GM19395 (cell line): ENCODE measurements at regions not wholly inside any gene's neighbourhood (a gene's known extent, or its start where the extent isn't known, plus 50 kb on each side); places are given as distances from the start of the nearest gene placed in this dataset.
A peak's percentile ranks its signal among the peaks of the same experiment; 100 is the strongest.

ENCODE experiments used
- ATAC-seq: cut with Tn5 transposase; IDR thresholded peaks from one replicate; pipeline ENCODE4 v1.9.1; 2021; ENCODE audit warnings: mild to moderate bottlenecking, moderate library complexity; ENCODE audit not compliant: unreplicated experiment

- no peak for ATAC-seq
Observed at GRCh38 chr4:135338181-135338580, 1136.6 kb upstream of the PABPC4L start.

GRCh38 chr4:135325264-135325663 lies 1123.7 kb upstream of the PABPC4L start:
- no peak for ATAC-seq

DNA sequence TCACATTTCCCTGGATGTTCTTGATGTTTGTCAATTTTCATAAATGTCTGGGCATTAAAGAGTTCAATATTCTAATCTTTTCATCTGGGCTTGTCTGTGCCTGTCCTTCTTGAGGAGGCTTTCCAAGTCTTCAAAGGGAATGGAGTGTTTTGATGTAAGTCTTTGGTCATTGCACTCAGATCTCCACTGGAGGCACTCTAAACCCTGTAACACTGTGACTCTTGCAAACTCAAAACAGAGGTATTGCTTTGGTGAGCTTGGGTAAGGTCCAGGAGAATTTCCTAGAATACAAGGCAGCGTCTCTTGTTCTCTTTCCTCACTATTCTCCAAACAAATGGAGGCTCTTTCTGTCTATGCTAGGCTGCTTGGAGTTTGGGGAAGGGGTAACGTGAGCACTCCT lies 1118.1 kb upstream of the PABPC4L start:
- ATAC-seq = no peak

DNA sequence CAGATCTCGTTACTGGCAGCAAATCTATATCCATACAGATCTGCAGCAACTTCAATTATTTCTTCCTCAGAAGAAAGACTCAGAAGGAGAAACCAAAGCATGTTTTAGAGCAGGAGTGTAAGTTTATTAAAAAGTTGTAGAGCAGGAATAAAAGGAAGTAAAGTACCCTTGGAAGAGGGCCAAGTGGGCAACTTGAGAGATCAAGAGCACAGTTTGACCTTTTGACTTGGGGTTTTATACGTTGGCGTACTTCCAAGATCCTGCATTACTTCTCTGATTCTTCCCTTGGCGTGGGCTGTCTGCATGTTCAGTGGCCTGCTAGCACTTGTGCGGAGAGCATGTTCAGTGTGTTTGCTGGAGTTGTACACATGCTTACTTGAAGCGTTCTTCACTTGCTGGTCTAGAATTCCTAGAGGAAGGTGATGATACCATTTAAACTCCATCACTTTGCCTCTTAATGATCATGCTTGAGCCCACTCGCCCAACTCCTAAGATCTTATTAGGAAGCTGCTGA lies 1114.7 kb upstream of the PABPC4L start:
- ATAC-seq = no peak

GRCh38 chr4:135290136-135290535 lies 1088.5 kb upstream of the PABPC4L start:
- ATAC-seq = no peak

GRCh38 chr4:135283934-135284333 lies 1082.3 kb upstream of the PABPC4L start:
- no peak for ATAC-seq

DNA sequence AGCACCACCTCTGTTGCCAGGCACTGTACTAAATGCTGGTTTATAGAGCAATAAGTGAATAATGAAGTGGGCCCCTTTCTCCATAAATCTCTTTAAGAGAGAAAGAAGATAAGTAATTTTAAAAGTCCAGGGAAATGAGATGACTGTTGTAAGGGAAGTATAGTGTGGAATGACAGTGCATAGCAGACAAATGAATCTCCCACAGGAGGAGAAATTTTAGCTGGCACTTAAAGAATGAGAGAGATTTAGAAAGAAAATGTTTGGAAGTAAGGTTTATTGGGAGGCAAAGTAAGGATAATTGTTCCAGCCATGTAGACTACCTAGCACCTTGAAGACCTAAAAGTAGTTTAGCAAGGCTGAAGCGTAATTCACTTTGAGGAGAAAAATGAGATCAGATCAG lies 1081.1 kb upstream of the PABPC4L start:
- no peak for ATAC-seq

DNA sequence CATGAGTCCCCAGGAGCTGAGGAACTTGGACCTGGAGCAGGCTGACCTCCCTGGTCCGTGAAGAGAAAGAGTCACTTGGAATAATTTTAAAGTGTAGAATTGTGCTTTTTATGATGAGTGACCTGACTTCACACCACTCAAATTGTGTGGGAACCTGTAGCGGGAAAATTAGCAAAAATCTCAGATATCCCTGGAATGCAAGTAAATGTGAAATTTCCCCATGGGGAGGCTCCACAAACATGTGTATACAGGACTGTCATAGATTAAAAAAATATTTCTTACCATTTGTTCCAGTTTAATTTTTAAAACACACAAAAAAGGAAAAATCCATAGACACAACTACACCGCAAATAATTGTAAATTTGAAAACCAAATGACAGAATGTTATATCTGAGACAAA lies 1079.6 kb upstream of the PABPC4L start:
- ATAC-seq = no peak

GRCh38 chr4:135277980-135278315 lies 1076.4 kb upstream of the PABPC4L start:
- no peak for ATAC-seq

DNA sequence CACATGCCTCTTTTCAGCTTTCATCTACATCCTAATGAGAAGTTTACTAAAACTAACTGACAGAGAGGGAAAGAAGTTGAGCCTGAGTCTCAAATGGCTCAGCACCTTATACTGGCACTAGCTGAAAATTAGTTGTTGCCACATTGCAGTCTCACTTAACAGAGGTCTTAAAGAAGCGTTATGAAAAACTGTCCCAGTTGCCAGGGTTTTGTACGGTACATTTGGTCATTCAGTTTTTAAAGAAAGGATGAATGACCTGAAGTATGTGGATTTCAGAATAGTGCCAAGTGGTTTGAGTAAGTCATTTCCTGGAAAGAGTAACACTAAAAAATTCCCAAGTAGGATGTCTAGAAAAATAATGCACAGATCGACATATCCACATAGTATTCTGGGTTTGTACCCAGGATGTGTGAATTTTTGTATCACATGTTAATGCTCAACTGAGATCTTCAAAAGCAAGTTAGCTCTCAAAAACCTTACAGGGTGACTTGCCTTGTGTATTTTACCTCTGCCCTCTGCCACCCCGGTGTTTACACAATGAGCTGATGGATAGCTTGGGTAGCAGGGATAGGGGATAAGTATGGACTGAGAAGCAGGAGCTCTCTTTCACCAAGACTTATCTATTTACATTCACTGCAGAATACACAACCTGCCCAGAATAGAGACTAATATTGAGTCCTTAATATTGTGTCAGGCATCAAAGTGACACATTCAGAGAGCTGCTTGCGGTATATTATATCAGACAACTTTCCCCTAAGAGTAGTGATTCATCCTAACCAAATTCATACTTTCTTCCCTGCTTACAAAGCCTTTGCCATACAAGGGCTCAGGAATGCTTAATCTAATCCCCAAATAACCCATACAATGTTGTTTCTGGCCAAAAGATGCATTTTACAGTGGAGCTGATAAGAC lies 1075.7 kb upstream of the PABPC4L start:
- no peak for ATAC-seq

DNA sequence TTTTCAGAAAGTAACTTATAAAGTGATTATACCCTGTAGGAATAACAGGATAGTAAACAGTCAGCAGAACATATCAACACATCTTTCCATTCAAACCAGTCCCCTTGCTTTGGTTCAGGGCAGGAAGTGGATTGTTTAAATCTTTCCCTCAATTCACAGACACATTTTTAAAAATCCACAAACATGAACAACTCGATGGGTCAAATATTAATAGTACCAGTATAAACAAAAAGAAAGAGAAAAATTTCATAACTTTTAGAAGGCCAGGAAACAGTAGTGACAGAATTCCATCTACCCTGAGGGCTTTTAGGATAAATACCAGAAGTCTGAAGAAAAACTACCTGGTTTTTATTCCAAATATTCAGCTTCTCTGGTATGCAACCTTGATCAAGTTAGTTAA lies 1072.8 kb upstream of the PABPC4L start:
- no peak for ATAC-seq

GRCh38 chr4:135269125-135269890 lies 1067.7 kb upstream of the PABPC4L start:
- ATAC-seq = peak; percentile 82

- no peak for ATAC-seq
Observed at GRCh38 chr4:135268369-135268768, 1066.8 kb upstream of the PABPC4L start.

GRCh38 chr4:135267148-135267865 lies 1065.7 kb upstream of the PABPC4L start:
- no peak for ATAC-seq

- no peak for ATAC-seq
Observed at GRCh38 chr4:135256111-135256510, 1054.5 kb upstream of the PABPC4L start.

DNA sequence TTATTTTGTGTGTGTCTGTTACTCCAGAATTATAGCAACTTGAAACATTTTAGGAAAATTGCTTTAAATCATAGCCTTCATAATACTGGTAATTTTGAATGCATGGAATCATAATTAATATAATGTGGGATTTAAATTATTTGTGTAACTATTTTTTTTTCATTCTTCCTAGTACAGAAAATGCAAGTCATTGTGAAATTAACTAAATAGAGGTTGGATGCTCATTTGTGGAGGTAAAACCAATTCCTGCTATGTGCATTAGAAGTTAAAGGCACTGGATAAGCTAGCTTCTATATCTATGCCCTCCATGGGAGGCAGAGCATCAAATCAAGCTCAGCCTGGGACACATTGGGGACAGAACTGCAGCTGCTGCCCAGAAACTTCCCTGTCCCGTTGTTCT lies 1048.5 kb upstream of the PABPC4L start:
- no peak for ATAC-seq

GRCh38 chr4:135249024-135249423 lies 1047.4 kb upstream of the PABPC4L start:
- no peak for ATAC-seq

GRCh38 chr4:135244696-135245095 lies 1043.1 kb upstream of the PABPC4L start:
- no peak for ATAC-seq

DNA sequence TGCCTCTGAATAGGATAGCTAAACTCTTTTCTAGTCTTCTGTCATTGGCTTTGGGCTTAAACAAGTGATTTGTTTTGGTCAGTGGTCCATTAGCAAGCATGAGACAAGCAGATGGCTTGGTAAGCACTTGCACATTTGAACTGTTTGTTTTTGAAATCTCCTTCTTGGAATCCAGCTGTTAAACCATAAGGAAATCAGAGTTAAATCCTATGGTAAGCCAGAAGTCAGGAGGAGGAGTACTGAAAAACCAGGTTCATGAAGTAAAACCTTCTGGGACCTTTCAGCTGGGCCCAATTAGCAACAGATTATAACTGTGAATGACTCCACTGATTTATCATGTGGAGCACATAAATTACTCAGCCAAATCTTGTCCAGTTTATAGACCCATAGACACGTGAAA lies 1042.5 kb upstream of the PABPC4L start:
- ATAC-seq = no peak

DNA sequence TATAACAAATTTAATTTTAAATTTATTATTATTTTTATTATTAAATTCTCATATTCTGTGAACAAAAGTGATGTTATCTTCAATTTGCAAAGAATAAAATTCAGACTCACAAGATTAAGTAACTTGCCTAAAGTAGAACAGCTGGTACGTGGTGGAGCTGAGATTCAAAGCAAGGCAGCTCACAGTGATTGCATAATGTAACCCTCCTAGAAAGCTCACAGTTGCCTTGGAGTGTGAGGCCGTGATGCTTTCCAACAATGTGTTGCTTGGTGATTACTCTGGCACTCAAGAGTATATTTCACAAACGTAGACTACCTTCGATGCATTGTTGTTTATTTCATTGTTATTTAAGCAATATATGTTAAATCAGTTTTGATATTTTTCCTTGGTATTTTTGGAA lies 1039.2 kb upstream of the PABPC4L start:
- no peak for ATAC-seq

DNA sequence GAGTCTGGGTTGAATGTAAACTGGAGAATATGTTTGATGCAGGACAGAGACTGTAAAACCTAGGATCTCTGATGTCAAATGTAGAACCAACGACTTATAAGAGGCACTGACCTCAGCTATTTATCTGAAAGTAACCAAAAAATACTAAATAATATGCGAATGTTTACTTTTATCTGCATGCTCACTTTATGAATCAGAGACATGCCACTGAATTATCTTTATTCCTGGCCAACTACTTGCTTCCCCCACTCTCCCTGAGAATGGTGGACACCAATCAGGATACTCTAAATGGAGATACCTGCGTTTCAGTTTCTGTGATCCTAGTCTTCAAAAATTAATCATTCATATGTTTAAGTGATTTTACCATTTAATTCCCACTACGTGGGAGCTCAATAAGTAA lies 1038.4 kb upstream of the PABPC4L start:
- no peak for ATAC-seq
